Esophagus (tissue), 2 donors: ENCODE measurements at regions not wholly inside any gene's neighbourhood (a gene's known extent, or its start where the extent isn't known, plus 50 kb on each side); places are given as distances from the start of the nearest gene placed in this dataset.
"Not testable (repeated sequence)": the region's sequence is repeated elsewhere in the genome, so short reads cannot be mapped to it uniquely, and the experiment has no call there.

Experiments used
- H3K27ac ChIP-seq, 2 donors: one replicate each; pipeline ENCODE4 v1.5.1; 2013; ENCODE audit warnings: low read depth in 2 of 2, mild to moderate bottlenecking in 2 of 2, inconsistent platforms in 1 of 2, low read length in 1 of 2, moderate library complexity in 1 of 2
- H3K27me3 ChIP-seq, 2 donors: one replicate each; pipeline ENCODE4 v1.6.1; 2013; ENCODE audit warnings: low read length in 2 of 2, control low read depth in 1 of 2, mild to moderate bottlenecking in 1 of 2; ENCODE audit not compliant: insufficient read depth in 2 of 2, control insufficient read depth in 1 of 2
- H3K36me3 ChIP-seq, 2 donors: one replicate each; pipeline ENCODE4 v1.6.1; 2013; ENCODE audit warnings: low read length in 1 of 2; ENCODE audit not compliant: control insufficient read depth in 2 of 2, insufficient read depth in 2 of 2
- H3K4me1 ChIP-seq, 2 donors: one replicate each; pipeline ENCODE4 v1.6.1; 2013; ENCODE audit warnings: low read length in 1 of 2; ENCODE audit not compliant: control insufficient read depth in 2 of 2, insufficient read depth in 2 of 2
- H3K4me3 ChIP-seq, 2 donors: one replicate each; pipeline ENCODE4 v1.5.1; 2013; ENCODE audit warnings: low read length in 2 of 2, mild to moderate bottlenecking in 2 of 2, low read depth in 1 of 2, moderate library complexity in 1 of 2
- H3K9me3 ChIP-seq, 2 donors: one replicate each; pipeline ENCODE4 v1.6.1; 2013; ENCODE audit warnings: mild to moderate bottlenecking in 2 of 2, low read depth in 1 of 2, low read length in 1 of 2, moderate library complexity in 1 of 2; ENCODE audit not compliant: control insufficient read depth in 2 of 2, insufficient read depth in 1 of 2
- WGBS, 2 donors: extraction: QIAGEN DNeasy Blood & Tissue Kit; methylation state at CpG; one replicate each; pipeline ENCODE4 v1.1.7; 2013; 5-methylcytosine and 5-hydroxymethylcytosine counted together
- donor health status: healthy with polysubstance abuse.
- donor health status: Bipolar disorder and iron deficiency.

DNA sequence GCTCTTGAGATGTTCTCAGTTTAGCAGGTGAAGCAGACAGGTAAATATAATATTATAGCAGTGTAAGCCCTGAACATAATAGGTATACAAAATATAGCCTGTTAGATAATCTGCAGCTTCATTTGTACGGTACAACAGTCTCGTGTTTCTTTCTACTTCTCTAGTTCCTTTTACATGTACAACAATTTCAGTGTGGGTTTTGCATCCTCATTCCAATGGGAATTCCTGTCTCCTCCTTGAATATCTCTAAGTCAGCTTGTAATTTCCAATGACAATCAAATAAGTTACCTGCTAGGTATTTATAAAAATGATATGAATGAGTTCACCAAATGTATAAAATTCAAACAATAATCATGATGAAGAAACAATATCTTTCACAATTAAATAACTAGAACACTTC is 330.0 kb upstream of the RND3 start:
- H3K27me3 ChIP-seq = no peaks in the 10 kb centered on the region
- 72 to 92% methylated on average over 2 of the region's 2 CpGs for WGBS, 2 donors
- H3K4me1 ChIP-seq = no peaks in the 10 kb centered on the region

DNA sequence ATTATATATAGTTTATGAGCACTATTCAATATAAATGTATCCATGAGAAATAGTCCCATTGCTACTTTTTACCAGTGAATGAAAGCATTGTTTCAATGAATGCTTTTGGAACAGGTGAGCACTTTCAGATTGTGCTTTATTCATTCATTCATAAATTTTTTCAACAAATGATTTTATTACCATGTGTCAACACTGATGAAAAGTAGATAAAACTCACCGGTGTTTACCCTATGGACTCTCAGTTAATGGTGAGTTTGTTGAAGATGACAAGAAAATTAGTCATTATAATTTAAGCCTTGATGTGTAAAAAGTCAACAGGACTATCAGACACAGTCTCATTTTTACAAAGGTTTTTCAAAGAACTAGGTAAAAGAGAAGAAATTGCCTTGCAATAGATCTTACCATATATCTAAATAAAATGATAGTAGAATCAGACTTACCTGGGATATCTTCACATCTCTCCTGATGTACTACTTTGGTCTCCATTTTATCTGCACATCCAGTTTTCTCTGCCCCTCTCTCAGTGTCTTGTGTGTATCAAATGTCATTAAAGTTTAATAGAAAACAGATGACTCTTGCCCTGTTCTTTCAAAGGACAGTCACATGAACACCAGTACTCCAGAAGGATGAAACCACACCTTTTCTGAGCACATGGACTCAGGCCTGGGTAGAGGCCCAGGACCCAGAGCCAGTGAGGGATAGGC is 325.3 kb upstream of the RND3 start:
- 50 to 70% methylated on average over 1 of the region's 1 CpG for WGBS, 2 donors

More for the DNA sequence above, 330.0 kb upstream of the RND3 start:
- Histone ChIP-seq H3K4me3 (no peak overlapping the region), H3K9me3 (no peaks in the 10 kb centered on the region), H3K27ac (no peak overlapping the region), H3K36me3 (peaks cover 0 to 3% of the 10 kb centered on the region in 2 donors)

DNA sequence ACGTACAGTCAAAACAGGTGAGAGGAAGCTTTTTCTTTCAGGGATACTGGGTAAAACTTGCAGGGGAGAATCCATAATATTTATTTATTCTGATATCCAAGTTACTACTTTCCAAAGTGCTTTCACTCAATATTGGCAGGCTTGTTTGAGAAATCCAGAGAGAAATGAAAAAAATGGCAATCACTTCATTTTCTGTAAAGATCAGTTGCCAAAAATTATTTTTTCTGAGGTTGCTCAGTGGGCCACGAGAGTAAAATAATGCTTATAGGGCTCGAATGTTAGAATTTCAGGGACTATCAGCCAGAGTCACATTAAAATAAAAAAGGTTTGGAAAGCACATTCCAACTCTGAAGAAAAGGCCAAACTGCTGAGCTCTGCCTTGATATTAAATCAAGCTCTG is 324.6 kb upstream of the RND3 start:
- no peak overlapping the region for H3K27ac ChIP-seq
- WGBS, 2 donors = 51 to 52% methylated on average over 3 of the region's 3 CpGs
- no peaks in the 10 kb centered on the region for H3K27me3 ChIP-seq
- H3K4me3 ChIP-seq = no peak overlapping the region
- no peaks in the 10 kb centered on the region for H3K36me3 ChIP-seq
- H3K4me1 ChIP-seq = no peaks in the 10 kb centered on the region
- H3K9me3 ChIP-seq = no peaks in the 10 kb centered on the region

More for the DNA sequence above, 325.3 kb upstream of the RND3 start:
- no peak overlapping the region for H3K4me3 ChIP-seq
- H3K36me3 ChIP-seq = no peaks in the 10 kb centered on the region
- no peaks in the 10 kb centered on the region for H3K27me3 ChIP-seq
- H3K4me1 ChIP-seq = no peaks in the 10 kb centered on the region
- no peak overlapping the region for H3K27ac ChIP-seq
- H3K9me3 ChIP-seq = no peaks in the 10 kb centered on the region

DNA sequence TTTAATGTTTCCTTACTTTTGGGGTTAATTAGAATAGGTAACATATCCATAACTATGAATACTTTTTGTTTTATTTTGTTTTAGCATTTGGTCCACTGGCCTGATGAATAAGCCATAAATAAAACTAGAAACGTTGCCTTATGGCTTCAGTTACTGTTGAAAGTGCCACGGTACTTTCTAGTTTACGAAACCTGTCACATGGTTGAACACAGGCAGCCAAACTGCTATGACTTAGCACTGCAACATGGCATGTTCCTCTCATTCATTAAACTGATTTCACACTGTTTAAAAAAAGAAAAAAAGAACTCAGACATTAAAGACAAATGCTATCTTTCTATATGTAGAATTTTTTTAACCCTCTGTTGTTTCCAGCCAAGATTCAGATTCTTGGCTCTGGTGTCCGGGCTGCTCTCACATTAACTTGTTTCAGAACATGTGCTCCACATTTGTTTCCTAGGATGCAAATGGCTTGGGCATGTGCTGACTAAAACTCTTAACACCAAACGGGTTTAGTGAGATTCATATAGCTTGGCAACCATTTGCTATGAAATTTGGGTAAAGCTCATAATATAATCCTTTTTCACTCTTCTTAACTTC is 323.9 kb upstream of the RND3 start:
- no peak overlapping the region for H3K27ac ChIP-seq
- H3K9me3 ChIP-seq = no peaks in the 10 kb centered on the region
- no peak overlapping the region for H3K4me3 ChIP-seq
- WGBS, 2 donors = 23 to 31% methylated on average over 5 of the region's 5 CpGs
- H3K36me3 ChIP-seq = no peaks in the 10 kb centered on the region
- H3K4me1 ChIP-seq = no peaks in the 10 kb centered on the region
- H3K27me3 ChIP-seq = no peaks in the 10 kb centered on the region

DNA sequence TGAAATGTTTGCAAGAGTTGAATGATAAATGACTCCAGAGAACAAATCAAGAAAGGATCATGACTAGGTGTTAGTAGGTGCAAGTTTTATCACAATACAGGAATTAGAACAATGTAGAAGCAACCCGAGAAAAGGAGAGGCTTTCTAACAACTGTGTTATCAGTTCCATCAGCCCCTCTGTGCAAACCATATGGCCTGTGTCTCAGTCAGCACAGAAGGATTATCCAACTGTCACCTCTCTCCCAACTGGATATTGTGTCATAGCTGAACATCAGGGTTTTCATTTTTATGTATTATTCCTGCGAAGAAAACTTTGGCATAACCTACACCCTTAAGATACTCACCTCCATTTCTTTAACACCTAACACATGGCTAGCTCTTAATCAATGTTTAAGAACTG is 321.6 kb upstream of the RND3 start:
- Histone ChIP-seq H3K4me1 (no peaks in the 10 kb centered on the region), H3K4me3 (no peak overlapping the region), H3K36me3 (no peaks in the 10 kb centered on the region), H3K27ac (no peak overlapping the region), H3K9me3 (no peaks in the 10 kb centered on the region), H3K27me3 (no peaks in the 10 kb centered on the region)
- 69% methylated on average over 2 of the region's 2 CpGs for WGBS, 2 donors

DNA sequence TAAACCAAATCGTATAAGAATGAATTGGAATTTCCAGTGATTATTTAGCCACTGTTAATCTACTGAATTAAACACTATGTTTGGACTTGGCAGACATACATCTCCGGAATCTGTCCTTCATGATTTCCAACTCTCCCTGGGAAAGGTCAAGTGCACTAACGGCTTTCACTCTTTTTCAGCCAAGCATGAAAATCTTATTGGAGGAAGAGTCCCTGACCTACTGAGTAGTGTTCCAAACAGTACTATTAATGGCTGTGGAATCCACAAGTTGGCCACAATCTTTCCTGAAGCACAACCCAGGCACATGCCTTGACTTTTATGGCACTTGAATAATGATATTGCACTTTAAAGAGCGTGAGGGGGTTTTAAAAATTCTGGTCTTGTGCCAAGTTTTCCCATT is 318.9 kb upstream of the RND3 start:
- Histone ChIP-seq H3K4me1 (no peaks in the 10 kb centered on the region), H3K36me3 (no peaks in the 10 kb centered on the region), H3K27me3 (no peaks in the 10 kb centered on the region), H3K4me3 (no peak overlapping the region), H3K9me3 (no peaks in the 10 kb centered on the region), H3K27ac (no peak overlapping the region)
- WGBS, 2 donors = 44 to 46% methylated on average over 4 of the region's 4 CpGs

DNA sequence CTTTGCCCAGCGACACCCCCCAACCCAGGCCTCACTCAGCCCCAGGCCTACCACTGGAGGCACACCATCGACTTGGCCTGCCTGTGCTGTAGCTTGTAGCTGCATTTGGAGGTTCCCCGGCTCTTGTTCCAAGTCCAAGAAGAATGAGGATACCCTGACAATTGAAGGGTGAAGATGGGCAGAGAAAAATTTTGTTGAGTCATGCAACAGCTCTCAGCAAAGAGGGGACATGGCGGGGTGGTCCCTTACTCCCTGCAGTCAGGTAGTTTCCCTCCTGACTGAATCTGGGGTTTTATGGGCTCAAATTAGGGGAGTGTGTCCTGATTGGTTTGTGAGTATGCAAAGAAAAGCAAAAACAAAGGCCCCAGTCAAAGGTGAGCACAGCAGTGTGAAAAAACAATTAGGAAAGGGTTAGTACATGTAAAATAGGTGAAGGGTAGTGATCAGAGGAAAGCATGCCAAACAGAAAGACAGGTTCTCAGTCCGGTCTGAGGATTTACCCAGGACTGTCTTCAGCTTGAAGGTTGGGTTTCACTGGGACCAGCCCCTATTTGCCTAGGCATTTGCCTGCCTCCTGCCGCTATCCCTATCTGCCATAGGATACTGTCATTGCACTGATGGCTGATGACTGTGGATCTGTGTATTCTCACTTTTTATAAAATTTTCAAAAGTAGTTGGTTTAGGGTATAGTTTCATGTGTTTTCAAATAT is 316.4 kb upstream of the RND3 start:
- Histone ChIP-seq H3K4me3 (no peak overlapping the region), H3K27me3 (no peaks in the 10 kb centered on the region), H3K36me3 (no peaks in the 10 kb centered on the region), H3K9me3 (no peaks in the 10 kb centered on the region), H3K4me1 (no peaks in the 10 kb centered on the region), H3K27ac (no peak overlapping the region)
- WGBS, 2 donors = 72 to 75% methylated on average over 6 of the region's 6 CpGs

DNA sequence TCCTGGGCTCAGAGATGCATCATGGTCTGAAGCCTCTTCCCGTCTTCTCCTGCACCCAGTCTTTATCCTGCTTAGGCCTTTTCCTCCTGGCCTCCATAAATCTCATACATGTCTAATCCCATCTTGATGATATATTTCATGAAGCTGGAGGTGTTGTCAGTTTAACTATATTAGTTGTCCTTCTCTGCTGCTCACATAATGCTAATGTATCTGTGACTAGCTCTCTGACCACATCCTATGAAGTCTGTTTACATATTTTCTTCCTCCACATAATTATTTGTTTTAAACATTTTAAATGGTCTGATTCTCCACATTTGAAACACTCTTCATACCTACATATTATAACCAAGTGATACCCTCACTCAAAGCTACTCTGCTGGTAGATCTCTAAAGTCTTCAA is 315.2 kb upstream of the RND3 start:
- H3K4me1 ChIP-seq = no peaks in the 10 kb centered on the region
- WGBS, 2 donors = 93 to 100% methylated on average over 1 of the region's 1 CpG
- no peak overlapping the region for H3K27ac ChIP-seq
- no peaks in the 10 kb centered on the region for H3K9me3 ChIP-seq
- no peaks in the 10 kb centered on the region for H3K27me3 ChIP-seq
- no peaks in the 10 kb centered on the region for H3K36me3 ChIP-seq
- H3K4me3 ChIP-seq = no peak overlapping the region

DNA sequence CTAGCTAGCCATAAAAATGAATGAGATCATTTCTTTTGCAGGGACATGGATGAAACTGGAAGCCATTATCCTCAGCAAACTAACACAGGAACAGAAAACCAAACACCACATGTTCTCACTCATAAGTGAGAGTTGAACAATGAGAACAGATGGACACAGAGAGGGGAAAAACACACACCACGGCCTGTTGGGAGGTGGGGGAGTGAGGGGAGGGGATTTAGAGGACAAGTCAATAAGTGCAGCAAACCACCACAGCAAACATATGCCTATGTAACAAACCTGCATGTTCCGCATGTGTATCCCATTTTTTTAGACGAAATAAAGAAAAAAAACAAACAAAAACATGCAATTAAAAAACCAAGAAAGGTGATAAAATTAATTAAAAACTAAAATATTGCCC is 308.8 kb upstream of the RND3 start:
- H3K4me3 ChIP-seq, H3K27ac ChIP-seq, H3K36me3 ChIP-seq, H3K4me1 ChIP-seq, H3K9me3 ChIP-seq, H3K27me3 ChIP-seq: not testable (repeated sequence)
- WGBS, 2 donors = 66 to 76% methylated on average over 3 of the region's 3 CpGs
